ENCODE measurements at regions not wholly inside any gene's neighbourhood (a gene's known extent, or its start where the extent isn't known, plus 50 kb on each side); places are given as distances from the start of the nearest gene placed in this dataset.
"Not testable (repeated sequence)": the region's sequence is repeated elsewhere in the genome, so short reads cannot be mapped to it uniquely, and the experiment has no call there.

DNA sequence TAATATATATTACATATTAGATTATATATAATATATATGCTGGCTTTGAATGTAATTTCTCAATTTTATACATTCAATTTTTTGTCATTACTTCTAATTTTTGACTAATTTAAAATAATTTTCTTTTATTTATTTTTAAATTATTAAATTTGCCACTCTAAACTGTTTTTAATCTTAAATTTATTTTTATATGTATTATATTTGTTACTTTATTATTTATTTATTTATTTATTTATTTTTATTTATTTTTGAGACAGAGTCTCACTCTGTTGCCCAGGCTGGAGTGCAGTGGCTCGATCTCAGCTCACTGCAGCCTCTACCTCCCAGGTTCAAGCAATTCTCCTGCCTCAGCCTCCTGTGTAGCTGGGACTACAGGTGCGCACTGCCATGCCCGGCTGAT is 473.0 kb downstream of the PLOD2 start:
- TF ChIP-seq CTCF, POLR2A (IDR thresholded peaks at IDR 0.05): not testable (repeated sequence)
